CD14-positive monocyte (primary cell): ENCODE measurements at regions not wholly inside any gene's neighbourhood (a gene's known extent, or its start where the extent isn't known, plus 50 kb on each side); places are given as distances from the start of the nearest gene placed in this dataset.

Experiments
- DNase-seq, 3 donors: peaks; one replicate each; pipeline ENCODE4 v3.0.0-alpha.2; 2011 to 2022
- H2AFZ ChIP-seq: 2 replicates; pipeline ENCODE4 v1.6.0; 2012; ENCODE audit warnings: mild to moderate bottlenecking, low read depth, low read length, inconsistent platforms; ENCODE audit not compliant: insufficient read depth, poor library complexity, severe bottlenecking
- H3K27ac ChIP-seq, 2 donors: 1 replicate in 1 of 2; 2 replicates in 1 of 2; pipeline ENCODE4 v1.5.1; 2012 to 2013; ENCODE audit warnings: low read length in 2 of 2, control low read depth in 1 of 2, inconsistent platforms in 1 of 2, low read depth in 1 of 2, mild to moderate bottlenecking in 1 of 2
- H3K27me3 ChIP-seq, 2 donors: one replicate each; pipeline versions ENCODE4 v1.6.0 to v1.6.1; 2011 to 2013; ENCODE audit warnings: low read length in 2 of 2; ENCODE audit not compliant: control insufficient read depth in 2 of 2, insufficient read depth in 2 of 2
- H3K36me3 ChIP-seq, 2 donors: replicated peaks in 1 of 2; 1 replicate in 1 of 2; 2 replicates in 1 of 2; pipeline versions ENCODE4 v1.5.1 to v1.6.1; 2012 to 2013; ENCODE audit warnings: low read length in 2 of 2, control low read depth in 1 of 2, inconsistent platforms in 1 of 2, mild to moderate bottlenecking in 1 of 2; ENCODE audit not compliant: insufficient read depth in 2 of 2, control insufficient read depth in 1 of 2
- H3K4me1 ChIP-seq, 2 donors: 1 replicate in 1 of 2; 2 replicates in 1 of 2; pipeline versions ENCODE4 v1.5.1 to v1.6.1; 2012 to 2013; ENCODE audit warnings: low read length in 2 of 2, control low read depth in 1 of 2, inconsistent platforms in 1 of 2, mild to moderate bottlenecking in 1 of 2, moderate library complexity in 1 of 2; ENCODE audit not compliant: insufficient read depth in 2 of 2, control insufficient read depth in 1 of 2
- H3K4me2 ChIP-seq: replicated peaks from 2 replicates; pipeline ENCODE3; 2012; ENCODE audit warnings: low read length, moderate library complexity, mild to moderate bottlenecking; ENCODE audit not compliant: poor library complexity, severe bottlenecking; ENCODE audit errors: extremely low read depth
- H3K4me3 ChIP-seq, 3 experiments: fragments of 200-600 bp in 1 of 3; sonication (generic) in 1 of 3; replicated peaks in 1 of 3; 1 replicate in 2 of 3; 2 replicates in 1 of 3; pipeline ENCODE4 v1.5.1; 2011 to 2013; ENCODE audit warnings: low read length in 3 of 3, mild to moderate bottlenecking in 3 of 3, control low read depth in 2 of 3, low read depth in 2 of 3, inconsistent platforms in 1 of 3, moderate library complexity in 1 of 3
- H3K79me2 ChIP-seq: 2 replicates; pipeline ENCODE4 v1.6.0; 2012; ENCODE audit warnings: mild to moderate bottlenecking, control low read depth, inconsistent platforms, low read length, moderate library complexity; ENCODE audit not compliant: insufficient read depth
- H3K9ac ChIP-seq: 2 replicates; pipeline ENCODE4 v1.6.0; 2017; ENCODE audit warnings: low read length, mild to moderate bottlenecking; ENCODE audit not compliant: insufficient read depth, poor library complexity, severe bottlenecking
- H3K9me3 ChIP-seq, 2 donors: replicated peaks in 1 of 2; 1 replicate in 1 of 2; 2 replicates in 1 of 2; pipeline versions ENCODE4 v1.5.1 to v1.6.1; 2012 to 2013; ENCODE audit warnings: low read length in 2 of 2, control low read depth in 1 of 2; ENCODE audit not compliant: control insufficient read depth in 1 of 2, insufficient read depth in 1 of 2
- H4K20me1 ChIP-seq: 2 replicates; pipeline ENCODE4 v1.6.0; 2012; ENCODE audit warnings: mild to moderate bottlenecking, low read length, control low read depth, moderate library complexity; ENCODE audit not compliant: insufficient read depth
- H3K27ac Mint-ChIP-seq, 7 donors: one replicate each; pipeline ENCODE4 v1.8.0; 2020; ENCODE audit warnings: mild to moderate bottlenecking in 7 of 7, mixed read lengths in 7 of 7, moderate library complexity in 6 of 7, inconsistent platforms in 2 of 7
- H3K27me3 Mint-ChIP-seq, 3 donors: one replicate each; pipeline ENCODE4 v1.8.0; 2021 to 2022; ENCODE audit warnings: low read depth in 3 of 3, mild to moderate bottlenecking in 3 of 3, mixed read lengths in 3 of 3, moderate library complexity in 3 of 3, inconsistent platforms in 1 of 3
- H3K36me3 Mint-ChIP-seq, 2 donors: one replicate each; pipeline ENCODE4 v1.8.0; 2020; ENCODE audit warnings: mixed read lengths in 2 of 2, inconsistent platforms in 1 of 2, mild to moderate bottlenecking in 1 of 2
- H3K4me1 Mint-ChIP-seq: one replicate; pipeline ENCODE4 v1.8.0; 2020; ENCODE audit warnings: mild to moderate bottlenecking, mixed read lengths
- H3K4me3 Mint-ChIP-seq, 2 donors: one replicate each; pipeline ENCODE4 v1.8.0; 2020; ENCODE audit warnings: mild to moderate bottlenecking in 2 of 2, mixed read lengths in 2 of 2, moderate library complexity in 1 of 2
- H3K9me3 Mint-ChIP-seq, 7 donors: one replicate each; pipeline ENCODE4 v1.8.0; 2020 to 2022; ENCODE audit warnings: mixed read lengths in 7 of 7, mild to moderate bottlenecking in 6 of 7, moderate library complexity in 6 of 7, inconsistent platforms in 2 of 7
- WGBS: methylation state at CpG from one replicate; pipeline ENCODE4 v1.1.5; 2013; ENCODE audit warnings: missing lambda C conversion rate; ENCODE audit not compliant: insufficient coverage; 5-methylcytosine and 5-hydroxymethylcytosine counted together
- intact Hi-C, 2 donors: fragments of 100-400 bp; cut with micrococcal nuclease; formaldehyde crosslinking; loops; one replicate each; pipeline versions ENCODE4 v1.15.0 to v1.15.1; 2023
- TF ChIP-seq, protein P1 (sequence below): fragments of 200-600 bp; IDR thresholded peaks from one replicate; pipeline ENCODE4 v1.8.0; 2022; ENCODE audit warnings: antibody characterized with exemption, mild to moderate bottlenecking

DNA sequence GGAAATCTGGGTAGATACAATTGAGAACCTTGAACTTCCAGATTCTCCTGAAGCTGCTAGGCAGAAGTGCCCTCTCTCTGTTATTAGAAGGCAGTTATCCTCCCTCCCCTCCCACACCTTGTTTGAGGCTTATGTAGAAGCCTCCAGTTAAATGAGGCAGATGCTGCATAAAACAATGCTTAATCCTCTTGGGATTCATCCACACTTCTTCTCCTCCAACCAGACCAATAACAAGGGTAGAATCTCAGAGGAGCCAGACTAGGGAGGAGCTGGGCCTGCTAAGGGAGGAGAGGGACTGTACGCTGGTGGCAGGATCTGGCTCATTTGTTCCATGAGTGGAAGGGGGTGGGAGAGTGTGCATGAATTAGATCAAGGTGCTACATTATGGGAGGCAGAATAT, 88.3 kb upstream of the PRR23C start:
- Histone ChIP-seq H3K4me2 (no peak overlapping the region), H3K36me3 (no peaks in the 10 kb centered on the region), H3K27me3 (no peaks in the 10 kb centered on the region), H3K9me3 (no peaks in the 10 kb centered on the region), H3K9ac (no peak overlapping the region), H4K20me1 (no peaks in the 10 kb centered on the region), H3K27ac (no peak overlapping the region), H3K79me2 (no peaks in the 10 kb centered on the region), H3K4me3 (no peak overlapping the region), H3K4me1 (no peaks in the 10 kb centered on the region), H2AFZ (no peak overlapping the region)
- DNase-seq: no peak
- TF ChIP-seq, protein P1, sequence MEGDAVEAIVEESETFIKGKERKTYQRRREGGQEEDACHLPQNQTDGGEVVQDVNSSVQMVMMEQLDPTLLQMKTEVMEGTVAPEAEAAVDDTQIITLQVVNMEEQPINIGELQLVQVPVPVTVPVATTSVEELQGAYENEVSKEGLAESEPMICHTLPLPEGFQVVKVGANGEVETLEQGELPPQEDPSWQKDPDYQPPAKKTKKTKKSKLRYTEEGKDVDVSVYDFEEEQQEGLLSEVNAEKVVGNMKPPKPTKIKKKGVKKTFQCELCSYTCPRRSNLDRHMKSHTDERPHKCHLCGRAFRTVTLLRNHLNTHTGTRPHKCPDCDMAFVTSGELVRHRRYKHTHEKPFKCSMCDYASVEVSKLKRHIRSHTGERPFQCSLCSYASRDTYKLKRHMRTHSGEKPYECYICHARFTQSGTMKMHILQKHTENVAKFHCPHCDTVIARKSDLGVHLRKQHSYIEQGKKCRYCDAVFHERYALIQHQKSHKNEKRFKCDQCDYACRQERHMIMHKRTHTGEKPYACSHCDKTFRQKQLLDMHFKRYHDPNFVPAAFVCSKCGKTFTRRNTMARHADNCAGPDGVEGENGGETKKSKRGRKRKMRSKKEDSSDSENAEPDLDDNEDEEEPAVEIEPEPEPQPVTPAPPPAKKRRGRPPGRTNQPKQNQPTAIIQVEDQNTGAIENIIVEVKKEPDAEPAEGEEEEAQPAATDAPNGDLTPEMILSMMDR: no peak
- Mint-ChIP-seq H3K4me1 (no peaks in the 10 kb centered on the region), H3K27ac (no peak overlapping the region), H3K9me3 (no peaks in the 10 kb centered on the region), H3K27me3 (peaks cover 0 to 1% (median 0%) of the 10 kb centered on the region in 3 donors), H3K36me3 (no peaks in the 10 kb centered on the region), H3K4me3 (no peak overlapping the region)
- intact Hi-C loops: no loop called here
- 89% methylated on average over 1 of the region's 1 CpG for WGBS

DNA sequence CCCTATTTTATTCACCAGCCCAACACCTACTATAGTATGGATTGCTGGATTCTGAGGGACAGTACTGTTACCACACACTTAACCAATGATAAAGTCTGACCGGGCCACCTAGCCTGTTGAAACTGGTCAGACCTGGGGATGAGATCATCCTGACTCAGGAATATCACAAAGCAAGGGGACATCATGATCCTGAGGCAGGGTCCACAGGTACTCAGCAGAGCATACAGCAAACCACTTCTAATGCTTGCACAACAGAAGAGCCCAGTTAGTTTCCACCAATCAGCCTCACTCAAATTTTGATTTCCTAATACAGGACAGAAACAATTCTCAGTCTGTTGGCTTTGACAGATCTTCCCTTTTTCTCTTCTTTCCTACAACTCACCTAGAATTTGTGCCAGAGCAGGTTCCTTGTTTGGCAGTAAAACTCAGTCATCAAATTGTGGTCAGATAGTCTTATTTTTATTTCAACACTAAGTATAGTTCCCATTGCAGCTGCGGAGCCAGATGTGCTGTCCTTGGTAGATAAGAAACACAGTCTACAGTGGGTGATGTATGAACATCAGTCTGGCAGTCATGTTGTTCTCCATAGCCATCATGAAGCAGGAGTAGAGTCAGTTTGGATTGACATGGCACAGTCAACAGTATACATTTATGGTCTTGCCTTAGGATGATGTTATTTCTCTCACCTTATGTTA, 90.1 kb upstream of the PRR23C start:
- H3K4me1 Mint-ChIP-seq: no peaks in the 10 kb centered on the region
- Histone ChIP-seq H3K36me3 (no peaks in the 10 kb centered on the region), H2AFZ (no peak overlapping the region), H3K27ac (no peak overlapping the region), H3K9me3 (no peaks in the 10 kb centered on the region), H4K20me1 (no peaks in the 10 kb centered on the region), H3K4me1 (no peaks in the 10 kb centered on the region), H3K9ac (no peak overlapping the region), H3K79me2 (no peaks in the 10 kb centered on the region), H3K27me3 (no peaks in the 10 kb centered on the region), H3K4me2 (no peak overlapping the region), H3K4me3 (no peak overlapping the region)
- intact Hi-C loops: no loop called here
- 71% methylated on average over 1 of the region's 2 CpGs for WGBS
- H3K27ac Mint-ChIP-seq: no peak overlapping the region
- peaks cover 0 to 2% (median 1%) of the 10 kb centered on the region in 3 donors for H3K27me3 Mint-ChIP-seq
- H3K9me3 Mint-ChIP-seq: peaks cover 0 to 2% (median 0%) of the 10 kb centered on the region in 7 donors
- H3K4me3 Mint-ChIP-seq: no peak overlapping the region
- no peak for DNase-seq
- TF ChIP-seq, protein P1: no peak
- H3K36me3 Mint-ChIP-seq: no peaks in the 10 kb centered on the region
